NT2/D1 (cell line): ENCODE measurements at regions not wholly inside any gene's neighbourhood (a gene's known extent, or its start where the extent isn't known, plus 50 kb on each side); places are given as distances from the start of the nearest gene placed in this dataset.

Experiments
- SUZ12 ChIP-seq: IDR thresholded peaks from 2 replicates; pipeline ENCODE4 v1.6.1; 2011; ENCODE audit not compliant: insufficient read length, insufficient read depth; ENCODE audit errors: extremely low read depth
- YY1 ChIP-seq: IDR thresholded peaks from 2 replicates; pipeline ENCODE4 v1.6.1; 2011; ENCODE audit not compliant: insufficient read length, insufficient read depth
- ZNF274 ChIP-seq: IDR thresholded peaks from 2 replicates; pipeline ENCODE4 v1.6.1; 2011; ENCODE audit warnings: mild to moderate bottlenecking, low read depth, low read length

DNA sequence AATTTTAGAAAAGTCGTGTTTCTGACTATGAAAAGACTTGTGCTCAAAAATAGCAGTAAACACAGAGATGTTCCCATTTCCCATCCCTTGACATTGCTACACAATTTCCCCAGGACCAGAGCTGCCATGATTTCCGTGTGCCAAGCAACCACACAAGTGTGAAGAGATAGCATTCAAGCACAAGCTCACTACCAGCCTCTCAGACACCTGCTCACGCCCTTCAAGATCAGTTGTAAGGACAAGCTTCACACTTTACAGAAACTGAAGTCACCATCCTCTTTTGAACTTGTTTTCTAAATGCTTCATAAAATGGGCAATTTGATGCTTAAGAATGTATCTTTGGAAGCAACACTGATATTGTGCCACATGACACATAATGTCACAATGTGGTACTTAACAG lies 333.1 kb downstream of the CAAP1 start:
- TF ChIP-seq YY1 = no peak
- no peak for TF ChIP-seq SUZ12
- TF ChIP-seq ZNF274 = no peak
